Sigmoid colon (tissue), 4 donors: ENCODE measurements at regions not wholly inside any gene's neighbourhood (a gene's known extent, or its start where the extent isn't known, plus 50 kb on each side); places are given as distances from the start of the nearest gene placed in this dataset.

Experiments used
- EP300 ChIP-seq, 4 donors: sonication (generic); formaldehyde crosslinking; IDR thresholded peaks; one replicate each; pipeline ENCODE4 v1.6.1; 2017; ENCODE audit warnings: antibody characterized with exemption in 4 of 4
- POLR2A ChIP-seq, 2 donors: fragments of 450-650 bp; IDR thresholded peaks; one replicate each; pipeline ENCODE4 v1.6.1; 2016; ENCODE audit warnings: antibody characterized with exemption in 2 of 2, mild to moderate bottlenecking in 2 of 2, moderate library complexity in 2 of 2
- POLR2AphosphoS5 ChIP-seq, 4 donors: sonication (generic); formaldehyde crosslinking; IDR thresholded peaks; one replicate each; pipeline ENCODE4 v1.6.1; 2017; ENCODE audit warnings: antibody characterized with exemption in 4 of 4
- TF ChIP-seq, protein P1 (sequence below), 4 experiments: fragments of 450-650 bp in 3 of 4; fragments of 200-600 bp in 1 of 4; IDR thresholded peaks; one replicate each; pipeline ENCODE4 v1.5.1; 2016 to 2019; ENCODE audit warnings: antibody characterized with exemption in 4 of 4, mild to moderate bottlenecking in 3 of 4, moderate library complexity in 2 of 4

DNA sequence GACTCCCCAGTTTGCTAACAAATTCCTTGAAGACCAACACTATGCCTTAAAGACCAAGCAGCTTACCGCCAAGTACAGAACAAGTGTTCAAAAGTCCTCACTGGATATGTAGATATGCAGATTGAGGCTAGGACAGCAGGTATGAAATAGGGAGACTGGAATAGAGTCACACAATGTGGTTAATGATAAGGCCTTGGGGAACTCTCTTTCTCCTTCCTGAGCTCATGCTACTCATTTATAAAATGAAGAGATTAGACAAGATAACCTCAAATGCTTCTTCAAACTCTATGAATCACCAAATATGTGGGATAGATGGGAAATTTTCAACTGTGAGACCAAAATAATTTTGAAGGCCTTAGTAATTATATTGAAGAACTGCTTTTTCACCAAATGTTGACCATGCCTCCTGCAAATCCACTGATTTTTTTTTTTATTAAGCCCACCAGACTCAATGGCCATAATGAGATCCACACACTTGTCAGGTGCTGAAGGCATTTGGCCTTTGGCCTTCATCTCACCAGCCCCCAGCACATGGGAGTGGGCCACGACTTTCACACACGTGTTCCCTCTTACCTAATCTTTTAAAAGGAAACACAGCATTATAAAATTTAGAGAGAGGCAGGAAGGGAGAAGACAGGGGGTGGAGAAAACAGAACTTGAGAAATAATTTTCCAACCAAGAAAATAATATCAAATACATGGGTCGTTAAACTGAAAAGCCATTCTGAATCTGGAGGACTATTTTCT is 181.5 kb downstream of the EN1 start:
- TF ChIP-seq POLR2A (IDR thresholded peaks at IDR 0.05) (no peak), POLR2AphosphoS5 (IDR thresholded peaks at IDR 0.05) (no peak), EP300 (IDR thresholded peaks at IDR 0.05) (no peak)
- TF ChIP-seq, protein P1, sequence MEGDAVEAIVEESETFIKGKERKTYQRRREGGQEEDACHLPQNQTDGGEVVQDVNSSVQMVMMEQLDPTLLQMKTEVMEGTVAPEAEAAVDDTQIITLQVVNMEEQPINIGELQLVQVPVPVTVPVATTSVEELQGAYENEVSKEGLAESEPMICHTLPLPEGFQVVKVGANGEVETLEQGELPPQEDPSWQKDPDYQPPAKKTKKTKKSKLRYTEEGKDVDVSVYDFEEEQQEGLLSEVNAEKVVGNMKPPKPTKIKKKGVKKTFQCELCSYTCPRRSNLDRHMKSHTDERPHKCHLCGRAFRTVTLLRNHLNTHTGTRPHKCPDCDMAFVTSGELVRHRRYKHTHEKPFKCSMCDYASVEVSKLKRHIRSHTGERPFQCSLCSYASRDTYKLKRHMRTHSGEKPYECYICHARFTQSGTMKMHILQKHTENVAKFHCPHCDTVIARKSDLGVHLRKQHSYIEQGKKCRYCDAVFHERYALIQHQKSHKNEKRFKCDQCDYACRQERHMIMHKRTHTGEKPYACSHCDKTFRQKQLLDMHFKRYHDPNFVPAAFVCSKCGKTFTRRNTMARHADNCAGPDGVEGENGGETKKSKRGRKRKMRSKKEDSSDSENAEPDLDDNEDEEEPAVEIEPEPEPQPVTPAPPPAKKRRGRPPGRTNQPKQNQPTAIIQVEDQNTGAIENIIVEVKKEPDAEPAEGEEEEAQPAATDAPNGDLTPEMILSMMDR (IDR thresholded peaks at IDR 0.05) = no peak
